Fibroblast of lung (primary cell): ENCODE measurements at regions not wholly inside any gene's neighbourhood (a gene's known extent, or its start where the extent isn't known, plus 50 kb on each side); places are given as distances from the start of the nearest gene placed in this dataset.

Source experiments
- DNase-seq, 2 donors: peaks; one replicate each; pipeline versions ENCODE4 v3.0.0 to v3.0.0-alpha.2; 2010; ENCODE audit warnings: low read depth in 2 of 2
- H2AFZ ChIP-seq: 2 replicates; pipeline ENCODE4 v1.5.1; 2012; ENCODE audit warnings: low read length, control low read depth, inconsistent platforms
- H3K27ac ChIP-seq: 2 replicates; pipeline ENCODE4 v1.5.1; 2011; ENCODE audit warnings: low read length, control low read depth; ENCODE audit not compliant: insufficient read depth
- H3K27me3 ChIP-seq: 2 replicates; pipeline ENCODE4 v1.5.1; 2011; ENCODE audit warnings: mild to moderate bottlenecking, low read length; ENCODE audit not compliant: control insufficient read depth, insufficient read depth
- H3K36me3 ChIP-seq: 2 replicates; pipeline ENCODE4 v1.5.1; 2011; ENCODE audit warnings: low read length; ENCODE audit not compliant: control insufficient read depth, insufficient read depth
- H3K4me1 ChIP-seq: 2 replicates; pipeline ENCODE4 v1.5.1; 2011; ENCODE audit warnings: low read length; ENCODE audit not compliant: control insufficient read depth, insufficient read depth; ENCODE audit errors: extremely low read depth
- H3K4me2 ChIP-seq: 2 replicates; pipeline ENCODE4 v1.5.1; 2011; ENCODE audit warnings: low read length, control low read depth; ENCODE audit not compliant: insufficient read depth; ENCODE audit errors: extremely low read depth
- H3K4me3 ChIP-seq, 4 experiments: fragments of 200-600 bp in 1 of 4; sonication (generic) in 1 of 4; replicated peaks in 1 of 4; 2 replicates each; pipeline ENCODE4 v1.5.1; 2011 to 2016; ENCODE audit warnings: low read length in 4 of 4, low read depth in 3 of 4, mild to moderate bottlenecking in 3 of 4, control low read depth in 2 of 4, inconsistent platforms in 1 of 4, mixed read lengths in 1 of 4; ENCODE audit not compliant: insufficient read depth in 1 of 4; ENCODE audit errors: control extremely low read depth in 1 of 4
- H3K79me2 ChIP-seq: 2 replicates; pipeline ENCODE4 v1.5.1; 2012; ENCODE audit warnings: mild to moderate bottlenecking, low read length, inconsistent platforms; ENCODE audit not compliant: control insufficient read depth, insufficient read depth
- H3K9ac ChIP-seq: 2 replicates; pipeline ENCODE4 v1.5.1; 2011; ENCODE audit warnings: mild to moderate bottlenecking, low read length, control low read depth; ENCODE audit not compliant: insufficient read depth
- H3K9me3 ChIP-seq: 2 replicates; pipeline ENCODE4 v1.5.1; 2012; ENCODE audit warnings: low read depth, low read length; ENCODE audit not compliant: control insufficient read depth, insufficient read depth
- H4K20me1 ChIP-seq: 2 replicates; pipeline ENCODE4 v1.5.1; 2011; ENCODE audit warnings: low read length; ENCODE audit not compliant: control insufficient read depth, insufficient read depth; ENCODE audit errors: extremely low read depth
- CTCF ChIP-seq, 2 donors: IDR thresholded peaks in 1 of 2; conservative IDR thresholded peaks in 1 of 2; 1 replicate in 1 of 2; 2 replicates in 1 of 2; pipeline ENCODE4 v1.5.1; 2011 to 2012; ENCODE audit warnings: low read length in 2 of 2, control low read depth in 1 of 2, inconsistent platforms in 1 of 2, low read depth in 1 of 2, mild to moderate bottlenecking in 1 of 2
- EZH2 ChIP-seq: IDR thresholded peaks from 2 replicates; pipeline ENCODE4 v1.5.1; 2012; ENCODE audit warnings: low read length, control low read depth, mild to moderate bottlenecking; ENCODE audit errors: missing control alignments

GRCh38 chr4:96465834-96466233 lies 625.9 kb downstream of the PDHA2 start:
- H3K27me3 ChIP-seq, result no peaks in the 10 kb centered on the region
- no peak for DNase-seq
- TF ChIP-seq CTCF (conservative IDR thresholded peaks at IDR 0.05 in 1 of 2, IDR thresholded peaks at IDR 0.05 in 1 of 2; ENCODE audit: low read depth in 1 of 2, low read length in 2 of 2) (no peak), EZH2 (no peak)
- H3K79me2 ChIP-seq, result no peaks in the 10 kb centered on the region
- H3K9me3 ChIP-seq, result no peaks in the 10 kb centered on the region
- no peaks in the 10 kb centered on the region for H4K20me1 ChIP-seq
- H2AFZ ChIP-seq, result no peak overlapping the region
- H3K9ac ChIP-seq, result no peak overlapping the region
- no peaks in the 10 kb centered on the region for H3K36me3 ChIP-seq
- H3K4me2 ChIP-seq, result no peak overlapping the region
- no peak overlapping the region for H3K4me3 ChIP-seq
- H3K4me1 ChIP-seq, result no peaks in the 10 kb centered on the region
- H3K27ac ChIP-seq, result no peak overlapping the region

GRCh38 chr4:96471956-96472867 lies 632.3 kb downstream of the PDHA2 start:
- DNase-seq, result peak in 1 of 2 donors; percentile 4
- no peak overlapping the region for H2AFZ ChIP-seq
- H3K4me2 ChIP-seq, result no peak overlapping the region
- H3K4me3 ChIP-seq, result no peak overlapping the region
- no peak overlapping the region for H3K9ac ChIP-seq
- H3K27me3 ChIP-seq, result no peaks in the 10 kb centered on the region
- H3K4me1 ChIP-seq, result no peaks in the 10 kb centered on the region
- H3K9me3 ChIP-seq, result no peaks in the 10 kb centered on the region
- TF ChIP-seq CTCF (conservative IDR thresholded peaks at IDR 0.05 in 1 of 2, IDR thresholded peaks at IDR 0.05 in 1 of 2; ENCODE audit: low read depth in 1 of 2, low read length in 2 of 2), result no peak
- TF ChIP-seq EZH2, result no peak
- H3K36me3 ChIP-seq, result no peaks in the 10 kb centered on the region
- no peaks in the 10 kb centered on the region for H3K79me2 ChIP-seq
- H4K20me1 ChIP-seq, result no peaks in the 10 kb centered on the region
- H3K27ac ChIP-seq, result no peak overlapping the region

- DNase-seq, result peak in 1 of 2 donors; percentile 2
- Histone ChIP-seq H3K4me1 (no peaks in the 10 kb centered on the region), H3K4me2 (no peak overlapping the region), H3K27me3 (no peaks in the 10 kb centered on the region), H3K9ac (no peak overlapping the region), H3K79me2 (no peaks in the 10 kb centered on the region), H3K4me3 (no peak overlapping the region), H4K20me1 (no peaks in the 10 kb centered on the region), H2AFZ (no peak overlapping the region), H3K36me3 (no peaks in the 10 kb centered on the region), H3K27ac (no peak overlapping the region), H3K9me3 (no peaks in the 10 kb centered on the region)
- no peak for TF ChIP-seq CTCF (conservative IDR thresholded peaks at IDR 0.05 in 1 of 2, IDR thresholded peaks at IDR 0.05 in 1 of 2; ENCODE audit: low read depth in 1 of 2, low read length in 2 of 2)
- no peak for TF ChIP-seq EZH2
Measured at GRCh38 chr4:96473246-96473645, 633.4 kb downstream of the PDHA2 start.
